ENCODE measurements at regions not wholly inside any gene's neighbourhood (a gene's known extent, or its start where the extent isn't known, plus 50 kb on each side); places are given as distances from the start of the nearest gene placed in this dataset.

DNA sequence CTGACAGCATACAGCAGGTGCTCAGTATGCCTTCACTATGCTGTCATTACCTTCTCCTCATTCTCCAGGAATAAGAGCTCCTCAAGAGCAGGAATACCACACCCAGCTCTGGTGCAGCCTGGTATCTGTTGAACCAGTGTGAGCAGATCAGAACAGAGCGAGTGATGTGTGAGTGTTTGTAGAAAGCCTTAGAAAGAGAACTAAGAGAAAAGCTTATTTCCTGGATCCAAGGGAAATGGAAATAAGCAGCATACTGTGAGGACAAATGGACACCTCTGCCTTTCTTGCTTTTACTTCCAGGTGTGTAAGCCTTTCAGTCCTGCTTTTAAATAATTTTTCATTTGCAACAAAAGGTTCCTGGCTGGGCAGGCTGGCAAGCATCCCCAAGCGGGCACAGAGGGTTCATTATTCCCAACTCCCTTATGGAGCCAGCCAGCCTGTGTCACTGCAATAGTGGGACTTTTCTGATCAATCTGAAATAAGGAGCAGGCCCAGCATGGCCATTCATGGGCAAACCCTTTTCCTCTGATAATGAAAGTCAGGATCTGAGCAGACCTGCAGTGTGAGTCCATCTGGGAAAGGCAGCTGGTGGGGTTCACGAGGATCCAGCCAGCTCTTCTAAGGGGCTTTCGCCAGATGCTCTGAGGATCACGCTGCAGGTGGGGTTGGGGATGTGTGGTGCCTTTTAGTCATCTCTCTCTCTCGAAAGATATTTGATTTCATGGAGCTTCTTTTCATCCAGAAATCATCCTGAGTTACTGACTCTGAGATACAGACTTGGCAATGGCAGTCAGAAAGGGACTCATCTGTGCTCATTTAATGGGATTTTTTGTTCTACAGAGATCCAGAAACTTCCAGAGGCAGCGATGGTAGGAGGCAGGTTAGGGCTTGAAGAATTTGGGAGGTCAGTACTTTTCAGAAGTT is 594.9 kb upstream of the CFAP20DC start:
- no peak for FAIRE-seq

DNA sequence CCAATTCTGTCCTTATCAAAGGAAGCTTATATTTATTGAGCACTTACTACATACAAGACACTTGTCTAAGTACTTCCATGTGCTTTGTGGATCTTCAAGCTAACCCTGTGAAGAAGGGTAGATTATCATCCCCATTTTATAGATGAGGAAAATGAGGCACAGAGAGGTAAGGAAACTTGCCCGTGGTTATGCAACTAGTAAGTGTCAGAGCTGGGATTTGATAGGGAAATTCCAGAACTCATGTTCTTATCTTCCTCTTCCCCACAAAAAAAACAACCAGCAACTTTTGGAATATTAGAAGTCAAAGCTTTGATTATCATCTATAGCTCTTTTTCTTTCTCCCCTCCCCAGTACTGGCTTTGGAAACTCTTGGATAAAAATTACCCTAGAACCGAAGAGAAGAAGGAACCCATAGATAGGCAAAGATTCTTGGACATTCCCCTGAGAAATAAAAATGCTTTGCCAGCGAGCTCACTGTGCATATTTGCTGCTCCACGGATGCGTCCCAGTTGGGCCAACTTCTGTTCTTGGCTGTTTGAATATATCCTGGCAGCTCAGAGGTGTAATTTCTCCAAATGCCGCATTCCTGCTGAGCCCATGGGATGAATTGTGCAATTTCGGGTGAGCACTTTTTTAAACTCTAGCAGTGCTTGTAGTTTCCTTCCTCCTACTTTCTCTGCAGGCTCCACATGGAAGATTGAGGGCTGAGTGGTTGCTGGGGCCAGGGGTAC is 591.5 kb upstream of the CFAP20DC start:
- FAIRE-seq, result no peak

DNA sequence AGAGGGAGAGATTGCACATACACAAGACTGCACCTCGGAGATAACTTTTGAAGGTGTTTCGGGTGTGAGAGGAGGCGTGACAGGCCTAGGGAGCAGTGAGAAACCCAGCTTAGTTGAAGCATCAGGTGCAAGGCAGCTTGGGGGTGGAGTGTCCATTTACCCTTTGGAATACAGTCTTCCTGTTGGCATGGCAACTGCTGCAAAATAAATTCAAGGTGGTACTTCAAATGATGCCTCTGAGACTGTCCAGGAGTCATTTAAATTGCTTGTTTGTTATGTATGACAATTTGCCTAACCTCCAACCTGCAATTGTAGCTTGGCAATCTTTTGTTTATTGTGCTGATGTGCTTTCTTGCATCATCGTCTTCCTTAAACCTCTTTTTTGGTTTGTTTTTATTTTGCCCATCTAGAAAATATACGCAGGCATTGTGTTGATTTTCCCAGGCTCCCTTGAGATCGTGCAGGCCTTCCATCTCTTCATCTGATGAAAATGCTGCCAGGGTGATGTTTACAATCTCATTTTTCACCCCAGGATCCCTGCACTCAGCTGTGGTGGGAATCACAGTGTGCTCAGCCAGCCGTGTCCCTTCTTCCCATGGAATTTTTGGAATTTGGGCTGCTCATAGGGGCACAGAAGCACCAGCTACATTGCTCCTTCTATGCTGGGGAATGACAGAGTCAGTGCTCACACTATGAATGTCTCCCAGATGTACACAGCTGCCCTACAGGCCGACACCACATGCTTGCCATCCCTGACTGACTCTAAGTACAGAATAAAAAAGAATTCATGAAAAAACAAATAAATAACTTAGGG is 583.1 kb upstream of the CFAP20DC start:
- no peak for FAIRE-seq

DNA sequence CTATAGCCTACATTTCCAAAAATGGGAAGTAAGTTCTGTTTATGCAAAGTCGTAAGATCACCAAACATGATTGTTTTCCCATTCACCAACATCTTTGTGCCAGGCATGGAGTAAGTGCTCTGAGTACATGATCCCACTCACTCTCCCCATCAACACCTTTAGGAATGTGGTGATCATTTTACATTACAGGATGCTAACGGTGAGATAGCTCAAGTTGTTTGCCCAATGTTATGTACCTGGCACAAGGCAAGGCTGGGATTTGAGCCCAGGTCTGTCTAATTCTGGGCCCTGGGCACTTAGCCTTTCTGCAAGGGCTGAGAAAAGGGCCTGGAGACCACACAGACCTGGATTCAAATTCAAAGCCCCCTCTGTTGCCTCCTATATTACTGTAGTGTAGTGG is 581.7 kb upstream of the CFAP20DC start:
- no peak for FAIRE-seq

DNA sequence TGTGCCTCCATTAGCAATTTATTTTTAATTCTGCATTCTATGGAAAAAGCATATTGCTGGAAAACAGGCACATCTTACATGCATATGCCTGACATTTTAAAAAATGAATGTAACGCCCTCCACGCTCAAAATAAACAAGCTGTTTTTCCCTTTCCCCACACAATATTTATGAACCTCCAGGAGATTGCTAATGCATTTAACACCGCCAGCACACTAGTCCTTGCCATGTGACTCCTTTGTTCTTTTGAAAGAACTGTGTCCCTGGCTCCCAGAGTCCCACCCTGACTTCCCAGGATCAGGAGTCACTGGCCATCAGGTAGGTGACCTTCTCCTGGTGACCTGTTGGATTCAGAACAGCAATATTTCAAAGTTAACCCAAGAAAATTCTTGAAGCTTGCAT is 571.2 kb upstream of the CFAP20DC start:
- no peak for FAIRE-seq

DNA sequence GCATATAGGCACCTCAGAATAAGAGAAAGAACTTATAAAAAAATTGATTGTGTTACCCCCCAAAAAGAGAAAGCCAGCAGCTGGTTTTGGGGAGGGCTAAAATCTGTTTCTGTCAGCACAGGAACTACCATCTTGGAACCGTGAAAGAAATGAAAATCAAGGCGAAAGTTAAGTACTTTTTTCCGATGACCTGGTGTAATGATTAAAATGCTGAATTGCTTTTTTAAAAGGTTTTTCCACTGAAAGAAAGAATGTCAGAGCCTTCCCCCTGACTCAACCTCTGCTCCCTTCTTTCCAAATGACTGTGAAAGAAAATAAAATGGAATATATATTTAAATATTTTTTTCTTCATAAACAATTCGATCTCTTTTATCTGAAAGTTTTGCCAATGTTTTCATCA is 570.5 kb upstream of the CFAP20DC start:
- no peak for FAIRE-seq

DNA sequence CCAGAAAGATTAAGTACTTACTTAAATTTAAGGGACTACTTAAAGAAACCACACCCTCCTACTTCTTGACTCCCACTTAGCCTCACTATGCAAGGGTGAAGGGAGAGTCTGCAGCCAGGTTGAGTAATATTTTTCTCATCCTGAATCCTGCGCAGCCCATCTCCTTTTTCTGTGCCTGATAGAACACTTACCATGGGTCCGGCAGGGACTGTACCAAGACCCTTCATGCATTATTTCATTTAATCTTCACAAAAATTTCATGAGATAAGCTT is 562.6 kb upstream of the CFAP20DC start:
- no peak for FAIRE-seq

DNA sequence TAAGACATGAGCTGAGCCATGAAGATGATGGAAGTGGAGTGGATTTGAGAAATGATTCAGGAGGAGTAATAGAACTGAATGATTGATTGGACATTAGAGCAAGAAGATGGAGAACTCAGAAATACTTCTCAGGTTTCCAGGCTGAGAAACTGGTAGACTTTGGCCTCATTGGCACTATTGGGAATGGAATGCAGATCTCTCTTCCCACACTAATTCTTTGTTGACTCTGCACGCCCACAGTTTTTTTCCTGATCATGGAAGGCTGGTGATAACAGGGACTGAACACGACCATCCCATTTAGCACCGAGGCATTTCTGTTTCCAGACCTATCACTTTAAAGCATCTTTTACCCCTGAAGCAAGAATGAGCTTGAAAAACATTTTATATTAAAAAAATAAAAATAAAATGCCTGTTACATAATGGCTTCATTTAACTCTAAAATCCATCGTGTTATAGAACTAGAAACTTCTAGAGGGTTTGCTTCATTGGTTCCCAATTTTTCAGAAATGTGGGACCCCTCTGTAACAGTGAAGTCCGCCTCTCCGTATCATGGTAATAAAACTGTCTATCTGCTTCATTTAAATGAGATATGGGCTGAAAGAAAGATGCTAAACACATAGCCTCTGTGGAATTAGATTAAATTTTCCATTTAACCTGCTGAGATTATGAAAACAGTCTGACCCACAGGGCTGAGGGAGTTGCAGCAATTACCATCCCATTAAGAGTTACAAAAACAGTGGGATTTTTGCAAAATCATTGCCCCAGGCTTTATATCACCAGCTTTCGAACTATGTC is 562.0 kb upstream of the CFAP20DC start:
- no peak for FAIRE-seq

DNA sequence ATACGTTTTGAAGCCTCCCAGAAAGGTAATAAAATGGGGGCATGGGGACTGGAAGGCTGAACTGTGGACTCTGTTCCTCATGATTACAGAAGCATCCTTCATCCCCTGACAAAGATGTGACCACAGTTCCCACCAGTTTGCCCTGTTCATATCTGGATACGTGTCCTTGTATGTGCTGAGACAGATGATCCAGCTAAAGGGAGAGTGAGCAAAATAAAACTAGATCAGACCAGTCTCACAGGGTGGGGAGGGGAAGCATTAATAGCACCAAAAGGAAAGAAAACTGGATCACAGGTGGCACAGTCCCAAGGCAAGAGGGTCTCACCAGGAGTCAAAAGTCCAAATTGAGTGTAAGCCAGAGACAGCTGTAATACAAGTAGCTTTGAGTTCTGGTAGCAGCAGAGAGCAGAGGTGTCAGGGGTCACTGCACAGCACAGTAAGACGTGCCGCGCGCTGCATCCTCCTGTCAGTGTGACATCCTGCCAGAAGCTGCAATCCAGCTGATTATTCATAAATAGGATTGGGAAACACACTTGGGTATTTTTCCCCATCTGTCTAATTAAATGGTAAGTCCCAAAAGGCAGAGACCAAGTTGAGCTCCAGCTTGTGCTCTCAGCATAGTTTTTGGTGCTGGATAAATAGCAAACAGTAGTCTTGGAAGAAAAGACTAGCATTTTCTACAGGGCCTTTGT is 560.0 kb upstream of the CFAP20DC start:
- FAIRE-seq, result no peak

DNA sequence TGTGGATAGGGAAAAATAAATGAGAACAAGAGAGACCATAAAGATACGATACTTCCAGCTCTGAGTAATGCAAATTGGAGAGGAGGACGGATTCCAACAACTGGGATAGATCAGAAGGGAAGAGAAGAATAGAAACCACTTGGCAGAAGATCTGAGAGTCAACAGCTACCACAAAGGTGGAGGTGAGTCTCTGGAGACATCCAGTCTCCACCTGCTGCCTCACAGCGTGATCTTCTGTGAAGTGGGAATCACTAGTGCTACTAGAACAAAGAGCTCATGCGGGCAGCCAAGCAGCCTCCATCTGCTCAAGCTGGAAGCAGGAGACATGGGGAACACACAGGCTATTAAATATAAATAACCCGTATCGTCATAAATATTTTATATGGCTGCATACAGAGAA is 558.5 kb upstream of the CFAP20DC start:
- no peak for FAIRE-seq

DNA sequence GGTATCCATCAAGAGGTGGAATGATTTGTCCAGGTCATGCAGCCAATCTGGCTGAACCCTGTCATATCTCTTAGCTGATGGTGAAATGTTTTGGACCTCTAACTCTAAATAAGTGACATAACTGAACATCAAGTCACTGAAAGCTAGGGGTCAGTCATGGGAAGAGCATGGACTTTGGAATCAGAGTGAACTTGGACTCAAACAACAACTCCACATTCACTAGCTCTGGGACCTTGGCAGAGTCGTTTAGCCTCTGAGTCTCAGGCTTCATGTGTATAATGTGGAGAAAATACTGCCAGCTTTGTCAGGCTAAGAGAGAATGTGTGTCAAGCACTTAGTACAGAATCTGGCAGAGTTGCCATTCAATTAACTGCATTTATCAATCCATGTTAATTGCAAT is 557.8 kb upstream of the CFAP20DC start:
- no peak for FAIRE-seq

DNA sequence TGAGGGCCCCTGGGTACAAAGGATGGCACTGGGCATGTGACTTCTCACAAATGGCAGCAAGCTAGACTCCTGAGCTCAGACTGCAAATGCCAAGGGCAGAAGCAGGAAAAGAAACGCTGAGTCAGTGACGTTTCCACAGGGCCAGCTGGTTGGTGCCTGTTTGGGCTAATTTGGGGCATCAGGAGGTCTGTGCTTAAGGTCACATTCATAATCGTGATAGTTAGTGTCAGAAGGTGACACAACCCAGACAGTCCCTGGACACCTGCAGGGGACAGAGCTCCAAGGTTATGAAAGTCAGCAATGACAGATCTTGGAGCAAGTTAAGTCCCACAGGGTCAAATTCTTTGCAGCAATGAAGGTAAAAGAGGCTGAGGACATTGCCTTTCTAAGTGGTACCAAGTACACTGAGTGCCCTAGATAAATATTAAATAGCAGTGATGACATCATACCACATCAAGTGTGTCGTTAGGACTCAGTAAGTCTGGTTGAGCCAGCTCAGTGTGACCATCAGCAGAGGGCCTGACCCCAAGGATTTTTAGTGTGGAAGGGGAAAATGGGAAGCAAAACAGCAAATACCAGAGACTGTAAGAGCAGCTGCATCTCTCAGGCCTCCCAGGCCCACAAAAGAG is 556.9 kb upstream of the CFAP20DC start:
- FAIRE-seq, result no peak

DNA sequence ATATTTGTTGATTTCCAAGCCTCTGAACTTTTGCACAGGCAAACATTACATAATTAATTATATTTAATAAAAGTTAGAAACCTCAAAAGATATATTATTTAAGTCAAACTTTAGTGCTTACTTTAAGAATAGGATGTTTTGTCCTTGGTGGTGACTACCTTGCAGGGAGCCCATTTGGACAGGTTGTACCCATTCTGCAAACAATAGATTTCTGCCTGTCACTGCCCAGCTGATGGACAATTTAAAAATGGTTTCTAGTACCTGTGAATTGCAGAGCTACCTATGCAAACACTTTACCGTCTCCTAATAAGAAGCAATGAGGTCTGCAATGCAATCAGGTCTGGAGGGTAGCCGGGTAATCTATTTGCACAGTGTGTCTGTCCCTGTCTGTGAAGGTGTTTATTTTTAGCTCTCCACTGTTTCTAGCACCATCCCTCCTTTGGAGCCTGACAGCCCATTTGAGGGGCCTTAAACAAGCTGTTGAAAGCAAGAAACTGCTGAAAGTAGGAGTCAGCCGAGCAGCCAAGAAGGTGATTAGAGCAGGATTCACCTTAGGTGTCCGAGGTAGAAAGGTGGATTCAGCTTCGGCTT is 556.2 kb upstream of the CFAP20DC start:
- no peak for FAIRE-seq

DNA sequence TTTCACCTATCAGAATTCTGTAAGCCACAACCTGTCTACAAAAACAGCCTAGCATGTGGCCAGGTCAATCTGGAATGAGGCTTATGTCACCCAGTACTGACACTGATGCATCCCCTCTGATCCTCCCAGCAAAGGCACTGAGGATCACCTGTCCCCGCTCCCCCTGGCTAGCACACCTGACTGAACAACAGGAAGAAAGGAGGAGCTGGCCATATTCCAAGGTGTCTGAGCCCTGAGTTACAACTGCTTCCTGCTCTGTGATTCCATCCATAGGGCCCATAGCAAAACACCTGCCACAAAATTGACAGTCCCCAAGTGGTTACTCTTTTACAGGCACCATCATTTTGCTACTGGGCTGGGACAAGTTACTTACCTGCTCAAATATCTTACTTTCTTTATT is 555.5 kb upstream of the CFAP20DC start:
- no peak for FAIRE-seq

DNA sequence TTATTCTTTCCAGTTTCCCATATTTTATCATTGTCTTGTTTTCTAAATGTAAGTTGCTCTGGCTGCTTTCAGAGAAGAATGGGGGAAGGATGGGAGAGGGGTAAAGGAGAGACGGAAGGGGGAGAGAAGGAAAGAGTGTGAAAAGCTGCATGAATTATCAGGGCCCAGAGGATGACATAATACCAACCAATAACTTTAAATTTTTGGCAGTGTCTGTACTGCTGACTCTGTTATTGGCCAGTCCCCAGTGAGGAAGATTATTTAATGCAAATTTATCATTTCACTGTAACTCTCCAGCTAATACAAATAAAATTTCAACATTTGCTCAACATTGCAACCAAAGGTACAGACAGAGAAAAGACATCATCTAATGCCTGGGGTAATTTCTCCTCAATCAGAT is 551.7 kb upstream of the CFAP20DC start:
- no peak for FAIRE-seq

DNA sequence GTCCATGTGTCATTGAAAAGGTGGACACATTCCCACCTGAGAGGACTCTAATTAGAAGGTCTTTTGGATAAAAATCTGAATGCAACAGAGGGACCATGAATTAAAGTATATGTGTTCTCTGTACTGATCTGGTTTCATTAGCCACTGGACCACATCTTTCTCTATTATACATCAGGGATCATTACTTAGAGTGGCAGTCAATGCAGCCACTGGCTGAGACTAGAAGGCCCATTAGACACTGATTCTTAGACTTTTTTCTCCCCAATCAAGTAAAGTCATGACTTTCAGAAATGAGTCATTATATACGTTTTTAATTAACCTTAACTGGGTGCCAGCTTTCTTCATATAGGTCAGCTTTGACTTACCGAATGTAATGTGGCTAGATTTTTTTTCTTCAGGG is 550.8 kb upstream of the CFAP20DC start:
- FAIRE-seq, result no peak

DNA sequence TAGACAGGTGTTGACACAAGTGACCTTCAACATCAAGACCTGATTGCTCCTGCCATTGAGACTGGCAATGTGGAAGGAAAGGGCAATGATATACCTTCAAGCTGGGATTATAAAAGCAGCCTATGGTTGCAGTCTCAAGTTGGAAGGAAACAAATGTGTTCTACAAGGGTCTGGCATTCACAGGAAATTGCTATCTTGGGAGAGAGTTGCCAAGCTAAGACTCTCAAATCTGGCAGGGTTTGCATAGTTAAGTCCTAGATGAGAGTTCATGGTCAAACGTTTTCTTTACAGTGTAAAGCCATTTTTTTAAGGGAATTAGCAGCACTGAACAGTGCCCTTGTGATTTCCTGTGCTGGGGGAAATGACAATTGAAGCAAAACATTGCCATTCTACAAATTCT is 546.9 kb upstream of the CFAP20DC start:
- no peak for FAIRE-seq

DNA sequence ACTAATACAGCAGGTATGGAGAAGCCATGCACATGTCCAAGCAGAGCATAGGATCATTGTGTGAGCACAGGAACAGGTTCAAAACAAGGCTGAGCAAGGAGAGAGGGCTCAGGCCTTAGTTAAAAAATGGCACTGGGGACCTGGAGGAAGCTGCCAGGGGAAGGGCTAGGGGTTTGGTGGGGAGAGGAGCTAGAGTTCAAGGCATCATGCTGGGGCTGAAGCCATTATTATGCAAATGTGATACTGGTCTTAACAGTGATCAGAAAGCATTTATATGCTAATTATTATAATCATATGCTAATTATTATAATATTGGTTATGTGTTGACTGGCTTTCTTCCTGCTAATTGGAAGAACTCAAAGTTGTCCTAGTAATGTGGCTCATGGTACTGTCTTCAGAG is 546.0 kb upstream of the CFAP20DC start:
- no peak for FAIRE-seq

DNA sequence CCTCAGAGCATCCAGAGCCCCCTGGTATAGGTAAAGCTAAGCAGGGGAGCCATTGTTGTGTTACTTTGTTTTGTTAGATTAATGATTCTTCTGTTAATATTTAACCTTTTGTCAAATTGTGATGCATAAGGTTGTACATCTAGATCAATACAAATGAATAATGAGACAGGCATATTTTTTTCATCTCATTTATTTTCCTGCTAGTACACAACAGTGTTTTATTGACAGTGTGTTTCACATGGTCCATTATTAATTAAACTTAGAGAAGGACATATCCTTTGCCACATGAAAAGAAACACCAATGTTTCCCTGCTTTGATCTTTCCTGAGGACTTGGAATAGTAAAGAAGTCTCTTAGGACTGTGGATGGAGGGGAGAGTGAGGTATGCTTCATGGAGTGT is 543.6 kb upstream of the CFAP20DC start:
- no peak for FAIRE-seq

DNA sequence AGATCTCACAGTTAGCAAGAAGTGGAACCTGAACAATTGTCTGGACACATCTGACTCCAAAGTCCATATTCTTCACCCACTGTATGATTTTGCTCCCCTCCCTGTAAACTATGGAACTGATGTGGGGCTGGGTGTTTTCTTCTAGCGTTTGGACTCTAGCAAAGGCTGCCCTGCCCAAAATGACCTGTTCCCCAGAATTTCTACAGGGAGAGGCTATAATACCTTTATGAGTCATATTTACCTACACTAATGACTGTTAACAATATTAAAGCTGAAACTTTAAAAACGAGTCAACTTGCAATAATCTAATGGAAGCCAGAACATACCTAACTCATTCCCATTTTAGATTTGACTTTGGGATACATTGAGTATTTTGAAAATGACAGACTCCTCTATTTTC is 531.2 kb upstream of the CFAP20DC start:
- FAIRE-seq, result no peak

DNA sequence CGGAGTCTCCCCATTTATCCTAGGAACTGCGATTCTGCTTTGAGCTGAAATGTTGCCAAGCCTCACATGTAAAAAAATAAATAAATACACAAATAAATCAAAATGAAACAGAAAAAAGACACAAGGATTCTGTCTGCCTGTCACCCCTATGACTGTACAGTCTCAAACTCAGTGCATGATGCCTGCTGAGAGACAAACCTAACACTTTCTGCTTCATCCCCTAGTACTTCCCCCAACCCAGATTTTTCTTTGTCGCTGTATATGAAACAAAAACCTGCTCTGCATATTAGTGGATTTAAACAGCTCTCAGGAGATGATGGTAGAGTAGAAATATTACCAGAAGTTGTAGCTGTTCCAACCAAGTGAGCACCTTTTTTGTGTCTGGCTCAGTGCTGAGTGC is 530.7 kb upstream of the CFAP20DC start:
- no peak for FAIRE-seq
